ENCODE measurements at regions not wholly inside any gene's neighbourhood (a gene's known extent, or its start where the extent isn't known, plus 50 kb on each side); places are given as distances from the start of the nearest gene placed in this dataset.

GRCh38 chr3:10575601-10576160 is 70.3 kb upstream of the ATP2B2 start:
- Histone ChIP-seq H3K9ac (ENCODE audit: control insufficient read depth, extremely low read depth, insufficient read depth, low read length) (no peak overlapping the region), H3K9me1 (ENCODE audit: control insufficient read depth, extremely low read depth, insufficient read depth, low read length) (peaks cover 2% of the 10 kb centered on the region), H4K20me1 (ENCODE audit: control insufficient read depth, extremely low read depth, insufficient read depth, low read length) (no peaks in the 10 kb centered on the region), H3K4me1 (ENCODE audit: control insufficient read depth, extremely low read depth, insufficient read depth, low read length) (no peaks in the 10 kb centered on the region), H3K9me3 (ENCODE audit: control insufficient read depth, low read depth, low read length) (no peaks in the 10 kb centered on the region), H3K27me3 (ENCODE audit: control insufficient read depth, extremely low read depth, insufficient read depth, low read length) (peaks cover 6% of the 10 kb centered on the region), H3K36me3 (ENCODE audit: control insufficient read depth in 2 of 2, extremely low read depth in 1 of 2, insufficient read depth in 2 of 2, low read length in 2 of 2) (no peaks in the 10 kb centered on the region), H3K4me2 (ENCODE audit: control insufficient read depth, extremely low read depth, insufficient read depth, low read depth, low read length) (no peak overlapping the region), H3K79me2 (ENCODE audit: control insufficient read depth, insufficient read depth, low read length) (no peaks in the 10 kb centered on the region), H3K27ac (ENCODE audit: control insufficient read depth, insufficient read depth, low read length) (no peak overlapping the region), H2AFZ (ENCODE audit: control insufficient read depth, low read length) (no peak overlapping the region), H3K4me3 (ENCODE audit: control insufficient read depth in 2 of 3, extremely low read depth in 1 of 3, insufficient read depth in 2 of 3, low read depth in 1 of 3, low read length in 3 of 3) (no peak overlapping the region)
- FAIRE-seq (no peak), DNase-seq (ENCODE audit: low read depth, low spot score) (no peak)
- dilution Hi-C loops (cut with MboI; ENCODE audit: extremely low pct_ligation_motif_present, low sequenced_read_pairs), result no loop called here
- TF ChIP-seq CTCF (optimal IDR thresholded peaks at IDR 0.05 in 1 of 3, IDR thresholded peaks at IDR 0.05 in 1 of 3, conservative IDR thresholded peaks at IDR 0.05 in 1 of 3; ENCODE audit: extremely low read depth in 1 of 3, insufficient read depth in 2 of 3, low read length in 3 of 3) (no peak), EZH2 (IDR thresholded peaks at IDR 0.05; ENCODE audit: low read length) (no peak)

DNA sequence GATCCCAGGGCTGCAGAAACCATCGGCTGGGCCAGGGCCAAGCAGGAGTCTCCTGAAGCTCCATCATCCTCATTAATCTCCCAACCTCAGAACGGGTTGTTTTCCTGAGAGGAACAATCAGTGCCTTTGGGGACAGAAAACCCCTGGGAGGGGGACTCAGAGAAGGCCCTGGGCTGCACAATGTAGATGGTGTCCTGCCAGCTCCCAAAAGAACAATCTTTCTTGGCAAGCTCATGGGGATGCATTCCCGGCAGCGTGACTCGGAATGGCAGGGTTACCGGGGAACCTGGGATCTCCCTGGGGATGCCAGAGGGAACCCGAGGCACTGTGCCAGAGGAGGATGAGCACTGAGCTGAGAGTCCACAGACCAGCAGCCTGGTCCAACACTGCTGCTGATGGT is 72.1 kb upstream of the ATP2B2 start:
- DNase-seq (ENCODE audit: low read depth, low spot score), result no peak
- Histone ChIP-seq H3K9me3 (ENCODE audit: control insufficient read depth, low read depth, low read length) (no peaks in the 10 kb centered on the region), H3K4me2 (ENCODE audit: control insufficient read depth, extremely low read depth, insufficient read depth, low read depth, low read length) (no peak overlapping the region), H3K4me1 (ENCODE audit: control insufficient read depth, extremely low read depth, insufficient read depth, low read length) (no peaks in the 10 kb centered on the region), H3K79me2 (ENCODE audit: control insufficient read depth, insufficient read depth, low read length) (no peaks in the 10 kb centered on the region), H2AFZ (ENCODE audit: control insufficient read depth, low read length) (no peak overlapping the region), H3K4me3 (ENCODE audit: control insufficient read depth in 2 of 3, extremely low read depth in 1 of 3, insufficient read depth in 2 of 3, low read depth in 1 of 3, low read length in 3 of 3) (no peak overlapping the region), H3K9ac (ENCODE audit: control insufficient read depth, extremely low read depth, insufficient read depth, low read length) (no peak overlapping the region), H4K20me1 (ENCODE audit: control insufficient read depth, extremely low read depth, insufficient read depth, low read length) (no peaks in the 10 kb centered on the region), H3K36me3 (ENCODE audit: control insufficient read depth in 2 of 2, extremely low read depth in 1 of 2, insufficient read depth in 2 of 2, low read length in 2 of 2) (no peaks in the 10 kb centered on the region), H3K9me1 (ENCODE audit: control insufficient read depth, extremely low read depth, insufficient read depth, low read length) (peaks cover 2% of the 10 kb centered on the region), H3K27ac (ENCODE audit: control insufficient read depth, insufficient read depth, low read length) (no peak overlapping the region), H3K27me3 (ENCODE audit: control insufficient read depth, extremely low read depth, insufficient read depth, low read length) (peaks cover 6% of the 10 kb centered on the region)
- FAIRE-seq, result no peak
- dilution Hi-C loops (cut with MboI; ENCODE audit: extremely low pct_ligation_motif_present, low sequenced_read_pairs), result no loop called here
- TF ChIP-seq CTCF (optimal IDR thresholded peaks at IDR 0.05 in 1 of 3, IDR thresholded peaks at IDR 0.05 in 1 of 3, conservative IDR thresholded peaks at IDR 0.05 in 1 of 3; ENCODE audit: extremely low read depth in 1 of 3, insufficient read depth in 2 of 3, low read length in 3 of 3), result no peak
- no peak for TF ChIP-seq EZH2 (IDR thresholded peaks at IDR 0.05; ENCODE audit: low read length)

Measured in keratinocyte (primary cell).